Epithelial cell of esophagus (primary cell): ENCODE measurements at regions not wholly inside any gene's neighbourhood (a gene's known extent, or its start where the extent isn't known, plus 50 kb on each side); places are given as distances from the start of the nearest gene placed in this dataset.

Experiments used
- DNase-seq: peaks from one replicate; pipeline ENCODE4 v3.0.0; 2010; ENCODE audit warnings: low read depth
- H3K4me3 ChIP-seq: 2 replicates; pipeline ENCODE4 v1.5.1; 2011; ENCODE audit warnings: mild to moderate bottlenecking, low read length, control low read depth
- CTCF ChIP-seq: IDR thresholded peaks from 2 replicates; pipeline ENCODE4 v1.5.1; 2011; ENCODE audit warnings: low read depth, mild to moderate bottlenecking, low read length, control low read depth, inconsistent platforms; ENCODE audit not compliant: insufficient read depth; ENCODE audit errors: missing control alignments

GRCh38 chr9:3036333-3036700, 192.4 kb upstream of the PUM3 start:
- TF ChIP-seq CTCF = no peak
- no peak overlapping the region for H3K4me3 ChIP-seq
- no peak for DNase-seq

- no peak overlapping the region for H3K4me3 ChIP-seq
- no peak for DNase-seq
- TF ChIP-seq CTCF = peak; percentile 20
Observed at GRCh38 chr9:3035579-3036332, 191.9 kb upstream of the PUM3 start.

GRCh38 chr9:3032898-3033297, 189.0 kb upstream of the PUM3 start:
- no peak for DNase-seq
- no peak overlapping the region for H3K4me3 ChIP-seq
- TF ChIP-seq CTCF = no peak

DNA sequence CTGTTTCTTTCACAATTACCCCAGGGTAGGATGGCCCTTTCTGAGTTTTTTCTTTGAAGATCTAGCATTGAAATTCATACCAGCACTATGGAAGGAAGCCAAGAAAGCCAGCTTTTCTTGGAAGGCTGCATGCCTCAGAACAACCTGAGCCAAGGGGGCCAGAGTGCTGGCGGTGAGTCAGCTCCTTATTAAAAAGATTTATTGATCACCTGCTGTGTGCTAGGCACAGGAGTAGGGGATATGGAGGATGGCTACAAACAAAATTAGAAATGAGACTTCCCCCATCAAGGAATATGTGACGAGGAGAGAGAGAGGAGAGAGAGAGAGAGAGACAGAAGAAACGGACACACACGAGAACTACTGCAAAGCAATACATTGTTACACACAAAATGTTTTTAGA, 184.6 kb upstream of the PUM3 start:
- DNase-seq = no peak
- TF ChIP-seq CTCF = no peak
- H3K4me3 ChIP-seq = no peak overlapping the region

DNA sequence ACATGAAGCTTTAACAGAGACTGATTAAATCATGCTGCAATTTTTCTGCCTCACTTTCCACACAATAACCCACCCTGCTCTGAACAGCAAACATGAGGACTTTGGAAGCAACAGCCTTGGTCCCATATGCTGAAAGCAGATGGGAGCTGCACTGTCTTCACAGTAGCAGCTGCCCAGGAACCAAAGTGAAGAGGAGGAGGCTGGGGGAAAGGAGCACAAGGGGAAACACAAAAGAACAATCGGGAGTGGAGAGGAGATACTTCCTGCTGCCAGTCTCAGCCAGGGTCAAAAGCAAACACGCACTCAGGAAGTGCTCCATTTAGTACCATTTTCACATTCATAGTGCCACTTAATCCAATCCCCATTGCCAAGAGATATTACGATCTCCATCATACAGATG, 183.3 kb upstream of the PUM3 start:
- no peak for TF ChIP-seq CTCF

DNA sequence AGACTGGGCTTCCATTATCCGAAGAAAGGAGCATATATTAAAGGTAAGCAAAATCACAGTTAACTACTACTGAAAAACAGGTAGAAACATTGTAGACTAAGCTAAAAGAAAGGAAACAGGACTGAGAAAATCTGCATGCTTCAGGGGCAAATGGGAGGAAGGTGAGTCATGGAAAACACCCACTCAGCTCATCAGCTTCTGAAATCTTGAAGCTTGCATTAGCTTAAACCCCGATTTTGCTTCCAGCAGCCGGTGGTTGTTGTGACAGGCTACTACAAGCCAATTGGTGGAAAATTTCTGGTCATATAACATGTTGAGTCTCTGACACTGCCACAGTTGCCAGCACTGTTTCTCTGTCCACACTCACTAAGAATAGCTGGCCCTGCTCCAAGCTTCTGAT, 179.6 kb upstream of the PUM3 start:
- DNase-seq = peak; percentile 42
- no peak overlapping the region for H3K4me3 ChIP-seq
- no peak for TF ChIP-seq CTCF

More for the DNA sequence above, 183.3 kb upstream of the PUM3 start:
- no peak for DNase-seq
- H3K4me3 ChIP-seq = no peak overlapping the region

GRCh38 chr9:3018691-3019230, 174.9 kb upstream of the PUM3 start:
- no peak for TF ChIP-seq CTCF
- H3K4me3 ChIP-seq = no peak overlapping the region
- DNase-seq = no peak
